ENCODE measurements at regions not wholly inside any gene's neighbourhood (a gene's known extent, or its start where the extent isn't known, plus 50 kb on each side); places are given as distances from the start of the nearest gene placed in this dataset.
"Not testable (repeated sequence)": the region's sequence is repeated elsewhere in the genome, so short reads cannot be mapped to it uniquely, and the experiment has no call there.

DNA sequence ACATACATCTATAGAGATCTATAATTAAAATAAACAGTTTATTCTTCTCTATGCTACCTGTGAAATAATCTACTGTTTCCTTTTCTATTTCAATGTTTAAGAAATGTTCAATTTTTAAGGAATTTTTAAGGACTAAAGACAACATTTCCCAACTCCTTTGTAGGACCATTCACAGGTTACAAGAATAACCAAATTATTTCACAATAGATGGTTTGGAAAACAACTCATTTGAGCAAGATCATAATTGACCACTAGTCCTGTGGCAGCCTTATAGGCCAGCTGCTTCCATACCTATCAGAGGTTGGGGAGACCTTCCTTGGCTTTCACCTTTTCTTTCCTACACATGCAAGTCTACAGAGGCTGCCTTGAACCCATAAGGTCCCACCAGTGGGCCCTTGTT is 193.7 kb downstream of the TTC39B start:
- DNase-seq (ENCODE audit: low read depth in 2 of 2), result no peak

- no peak for DNase-seq (ENCODE audit: low read depth in 2 of 2)
These were observed 195.9 kb downstream of the TTC39B start for GRCh38 chr9:15111071-15111470.

GRCh38 chr9:15104826-15105420 is 194.7 kb upstream of the FREM1 start:
- DNase-seq (ENCODE audit: low read depth in 2 of 2), result no peak

DNA sequence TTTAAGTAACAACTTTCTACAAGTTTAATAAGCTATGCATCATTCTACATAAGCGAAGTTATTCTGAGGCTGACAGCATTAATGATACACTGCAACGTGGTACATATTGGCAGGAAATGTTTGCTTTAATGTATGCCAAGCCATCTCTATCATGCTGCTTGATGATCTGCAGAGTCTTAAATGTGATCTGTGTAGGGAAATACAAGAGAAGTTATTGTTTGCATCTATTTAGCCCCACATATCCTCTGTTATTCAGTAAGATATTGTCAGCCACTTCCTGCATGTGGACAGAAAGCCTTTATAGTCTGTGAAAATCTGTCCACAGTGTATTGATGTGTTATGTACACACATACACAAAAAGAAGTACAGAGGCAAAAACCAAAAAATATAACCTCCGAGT is 193.1 kb upstream of the FREM1 start:
- no peak for DNase-seq (ENCODE audit: low read depth in 2 of 2)

- peak; percentile 39 to 50 for DNase-seq (ENCODE audit: low read depth in 2 of 2)
These were observed 190.9 kb upstream of the FREM1 start for GRCh38 chr9:15101095-15101494.

DNA sequence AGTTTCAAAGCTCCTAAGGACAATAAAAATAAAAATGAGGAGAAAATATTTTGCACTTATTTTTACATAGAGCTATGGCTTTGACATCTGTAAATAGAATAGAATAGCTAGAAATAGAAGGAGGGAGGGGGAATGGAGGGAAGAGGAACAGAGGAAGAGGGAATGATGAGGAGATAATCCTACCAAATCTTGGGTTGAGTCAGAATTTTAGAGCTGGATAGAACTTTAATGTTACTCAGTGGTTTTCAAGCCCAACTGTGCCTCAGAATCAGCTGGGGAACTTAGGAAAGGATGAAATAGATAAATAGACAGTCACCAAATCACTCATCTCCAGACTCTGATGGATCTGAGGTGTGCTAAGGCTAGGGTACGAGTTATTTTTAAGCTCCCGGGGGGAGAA is 190.3 kb upstream of the FREM1 start:
- no peak for DNase-seq (ENCODE audit: low read depth in 2 of 2)

GRCh38 chr9:15096972-15097371 is 186.7 kb upstream of the FREM1 start:
- no peak for DNase-seq (ENCODE audit: low read depth in 2 of 2)

DNA sequence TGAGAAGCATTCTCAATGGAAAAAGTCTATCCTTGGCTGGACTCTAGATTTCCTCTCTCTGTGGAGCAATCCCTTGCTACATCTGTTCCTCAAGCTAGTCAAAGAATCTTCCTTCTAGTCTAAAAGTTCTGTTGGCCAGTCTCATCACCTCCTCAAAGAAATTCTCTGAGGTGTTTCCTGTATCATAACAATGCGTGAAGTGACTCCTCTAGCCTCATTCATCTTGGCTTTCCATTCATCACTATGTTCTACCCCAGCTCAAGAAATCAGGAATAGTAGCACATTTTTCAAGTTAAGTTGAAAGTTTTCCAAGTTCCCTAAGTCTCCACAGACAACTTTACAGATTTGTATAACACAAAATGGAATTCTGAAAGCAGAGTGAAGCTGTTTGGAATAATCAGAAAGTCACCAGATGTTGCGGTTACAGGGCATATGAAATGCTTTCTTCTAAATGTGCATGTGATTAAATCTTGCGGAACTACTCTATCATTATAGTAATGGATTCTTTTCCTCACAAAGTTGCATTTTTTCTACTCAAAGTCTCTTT is 176.6 kb upstream of the FREM1 start:
- peak; percentile 96 to 98 for DNase-seq (ENCODE audit: low read depth in 2 of 2)

GRCh38 chr9:15086156-15086763 is 176.0 kb upstream of the FREM1 start:
- no peak for DNase-seq (ENCODE audit: low read depth in 2 of 2)

DNA sequence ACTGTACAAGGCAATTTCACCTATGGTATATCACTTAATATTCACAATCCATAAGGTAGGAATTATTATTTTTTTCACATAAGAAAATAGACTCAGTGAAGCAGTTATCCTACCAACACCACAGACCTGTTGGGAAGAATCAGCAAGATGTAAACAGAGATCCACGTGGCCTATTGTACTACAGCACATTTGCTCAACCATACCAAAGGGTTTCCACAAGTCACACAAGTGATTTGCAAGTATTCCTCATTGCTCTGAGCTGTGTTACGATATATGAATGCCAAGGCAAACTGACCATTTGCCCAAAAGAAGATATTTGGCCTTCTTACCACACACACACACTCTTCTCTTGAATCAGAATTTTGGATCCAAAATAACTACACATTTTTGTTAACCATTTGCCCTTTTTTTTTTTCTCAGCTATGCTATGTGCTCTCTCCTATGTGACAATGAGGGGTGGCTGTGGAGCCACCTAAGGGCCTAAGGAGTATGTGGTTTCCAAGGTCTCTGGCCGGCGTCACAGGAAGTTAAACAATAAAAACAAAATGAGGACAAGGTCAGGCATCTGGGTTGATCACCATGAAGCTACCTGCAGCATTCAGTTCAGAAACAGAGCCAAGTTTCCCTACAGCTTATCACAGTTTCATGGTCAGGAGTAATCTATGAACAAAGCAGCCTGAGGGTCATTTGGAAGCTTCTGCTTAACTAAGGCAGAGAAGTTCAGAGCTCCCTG is 171.0 kb upstream of the FREM1 start:
- DNase-seq (ENCODE audit: low read depth in 2 of 2), result no peak

DNA sequence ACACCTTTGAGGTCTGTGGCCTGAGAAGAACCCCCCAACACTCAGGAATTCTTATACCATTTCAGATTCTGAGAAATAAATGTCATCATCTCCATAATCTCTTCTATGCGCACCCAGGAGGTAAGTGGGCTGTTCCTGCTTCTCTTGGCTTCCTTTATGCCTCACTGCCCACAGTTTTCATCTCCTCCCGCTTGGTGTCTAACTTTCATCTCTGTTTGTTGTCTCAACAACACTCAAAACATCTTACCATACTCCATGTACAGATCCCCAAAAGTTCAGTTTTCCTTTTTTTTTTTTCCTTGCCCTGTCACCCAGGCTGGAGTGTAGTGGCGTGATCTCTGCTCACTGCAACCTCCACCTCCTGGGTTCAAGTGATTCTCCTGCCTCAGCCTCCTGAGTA is 170.2 kb upstream of the FREM1 start:
- no peak for DNase-seq (ENCODE audit: low read depth in 2 of 2)

GRCh38 chr9:15079989-15080388 is 169.8 kb upstream of the FREM1 start:
- no peak for DNase-seq (ENCODE audit: low read depth in 2 of 2)

DNA sequence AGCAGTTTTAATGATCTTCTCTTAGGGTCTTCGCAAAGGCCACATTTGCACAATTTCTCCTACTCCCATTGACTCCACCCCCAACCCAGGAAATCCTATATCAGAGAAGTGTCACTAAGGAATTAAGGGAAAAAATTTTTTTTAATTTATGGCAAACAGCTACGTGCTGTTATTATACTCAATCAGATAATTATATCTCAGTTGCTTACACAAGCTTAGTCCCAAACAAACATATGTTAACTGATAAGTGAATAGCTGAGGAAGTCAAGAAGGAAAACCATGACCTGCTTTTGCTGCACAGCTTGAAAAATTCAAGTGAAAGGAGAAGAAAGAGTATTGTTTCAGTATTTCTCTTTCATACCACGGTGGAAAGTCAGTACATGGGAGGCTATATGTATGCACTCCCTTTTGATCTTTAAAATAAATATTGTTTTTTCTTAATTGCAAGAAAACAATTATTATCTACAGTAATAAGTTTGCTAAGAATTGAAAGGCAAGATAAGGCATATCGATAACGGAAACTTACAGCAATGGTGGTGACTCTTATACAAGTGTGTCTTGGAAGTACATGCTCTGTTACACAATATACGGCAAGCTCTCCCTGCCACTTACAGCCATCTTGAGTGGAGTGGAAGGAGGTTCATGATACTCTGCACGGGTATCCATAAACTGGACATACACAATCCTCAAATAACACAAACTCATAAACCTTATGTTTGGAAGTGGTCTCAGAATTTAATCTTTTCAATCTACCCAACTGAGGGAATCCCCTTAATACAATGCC is 167.9 kb upstream of the FREM1 start:
- DNase-seq (ENCODE audit: low read depth in 2 of 2), result no peak

- DNase-seq (ENCODE audit: low read depth in 2 of 2), result no peak
These were observed 163.4 kb upstream of the FREM1 start for GRCh38 chr9:15073620-15074019.

DNA sequence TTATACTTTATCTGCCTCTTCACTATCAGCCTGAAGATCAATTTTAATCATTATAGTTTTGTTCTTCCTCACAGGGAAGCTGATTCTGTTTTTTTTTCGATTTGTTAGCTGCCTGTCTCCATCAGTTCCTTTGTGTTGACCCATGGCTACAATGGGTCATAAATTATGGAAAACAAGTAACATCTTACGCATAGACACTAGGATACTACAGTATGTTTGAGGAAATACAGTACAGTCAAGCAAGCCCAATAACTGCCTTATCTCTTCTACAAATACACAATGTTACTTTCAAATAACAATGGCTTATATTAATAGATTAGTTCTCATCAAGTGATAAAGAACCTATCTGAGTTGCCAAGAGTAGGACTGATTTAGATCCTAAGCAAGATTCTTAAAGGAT is 160.5 kb upstream of the FREM1 start:
- DNase-seq (ENCODE audit: low read depth in 2 of 2), result no peak

GRCh38 chr9:15069106-15069505 is 158.9 kb upstream of the FREM1 start:
- DNase-seq (ENCODE audit: low read depth in 2 of 2), result no peak

DNA sequence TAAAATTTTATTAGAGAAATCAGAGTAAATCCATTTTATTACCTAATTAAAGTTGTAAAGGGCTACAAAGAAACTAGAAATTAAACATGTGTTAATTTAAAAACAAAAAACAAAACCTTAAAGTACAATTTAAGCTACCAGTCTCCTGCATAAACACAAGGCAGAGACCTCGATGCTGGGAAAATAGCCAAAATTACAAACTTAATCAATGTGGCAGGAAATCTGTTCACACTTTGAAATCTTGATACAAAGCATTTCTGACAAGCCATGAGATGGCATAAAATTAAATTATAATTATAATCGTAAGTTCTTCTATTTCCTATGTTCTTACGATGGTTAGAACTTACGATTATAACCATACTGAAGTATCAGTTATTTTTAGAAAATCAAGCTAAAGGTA is 158.0 kb upstream of the FREM1 start:
- no peak for DNase-seq (ENCODE audit: low read depth in 2 of 2)

DNA sequence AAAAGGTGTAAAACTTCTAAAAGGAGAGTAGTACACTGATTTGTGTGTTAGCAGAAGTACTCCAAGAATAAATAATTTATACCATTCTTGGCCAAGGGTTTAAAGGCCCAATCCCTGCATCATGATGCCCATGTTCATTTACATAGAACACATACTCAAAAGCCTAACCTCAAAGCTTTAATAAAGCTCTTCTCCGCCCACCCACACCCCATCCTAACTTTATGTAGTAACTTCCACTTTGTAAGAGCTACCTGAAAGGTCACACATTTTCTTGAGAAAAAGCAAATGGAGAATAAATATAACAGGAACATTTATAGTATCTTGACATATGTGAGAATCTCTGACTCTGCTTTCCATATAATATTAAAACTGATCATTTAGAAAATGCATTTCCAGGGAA is 148.8 kb upstream of the FREM1 start:
- no peak for DNase-seq (ENCODE audit: low read depth in 2 of 2)

GRCh38 chr9:15058236-15058635 is 148.0 kb upstream of the FREM1 start:
- no peak for DNase-seq (ENCODE audit: low read depth in 2 of 2)

DNA sequence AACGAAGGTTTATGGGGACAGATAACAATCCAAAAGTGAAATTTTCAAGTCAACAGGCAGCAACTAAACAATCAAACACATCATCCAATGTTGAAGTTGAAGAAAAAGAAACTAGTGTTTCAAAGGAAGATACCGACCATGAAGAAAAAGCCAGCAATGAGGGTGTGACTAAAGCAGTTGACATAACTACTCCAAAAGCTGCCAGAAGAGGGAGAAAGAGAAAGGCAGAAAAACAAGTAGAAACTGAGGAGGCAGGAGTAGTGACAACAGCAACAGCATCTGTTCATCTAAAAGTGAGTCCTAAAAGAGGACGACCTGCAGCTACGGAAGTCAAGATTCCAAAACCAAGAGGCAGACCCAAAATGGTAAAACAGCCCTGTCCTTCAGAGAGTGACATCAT is 145.1 kb upstream of the FREM1 start:
- DNase-seq (ENCODE audit: low read depth in 2 of 2), result not testable (repeated sequence)

- DNase-seq (ENCODE audit: low read depth in 2 of 2), result no peak
These were observed 138.5 kb upstream of the FREM1 start for GRCh38 chr9:15048772-15049171.

GRCh38 chr9:15047028-15047551 is 136.9 kb upstream of the FREM1 start:
- no peak for DNase-seq (ENCODE audit: low read depth in 2 of 2)
